GM23338 (cell line): ENCODE measurements at regions not wholly inside any gene's neighbourhood (a gene's known extent, or its start where the extent isn't known, plus 50 kb on each side); places are given as distances from the start of the nearest gene placed in this dataset.

Source experiments
- ATAC-seq: fragments of 200-7000 bp; cut with Tn5 transposase; 3 replicates; pipeline ENCODE4 v1.9.1; 2020
- DNase-seq: peaks from one replicate; pipeline ENCODE4 v3.0.0-alpha.2; 2015; ENCODE audit warnings: low spot score
- H2AFZ ChIP-seq: fragments of 200-600 bp; sonication (generic); 2 replicates; pipeline ENCODE4 v1.8.0; 2016; ENCODE audit warnings: antibody characterized with exemption, mild to moderate bottlenecking, moderate library complexity
- H3F3A ChIP-seq: fragments of 200-600 bp; sonication (generic); replicated peaks from 2 replicates; pipeline ENCODE4 v1.8.0; 2017; ENCODE audit warnings: antibody characterized with exemption, mixed run types, low read depth
- H3K27ac ChIP-seq: fragments of 200-600 bp; sonication (generic); 2 replicates; pipeline ENCODE4 v1.6.1; 2016; ENCODE audit warnings: low read depth
- H3K27me3 ChIP-seq: fragments of 200-600 bp; sonication (generic); 2 replicates; pipeline ENCODE4 v1.8.0; 2016; ENCODE audit warnings: mild to moderate bottlenecking, mixed run types, moderate library complexity; ENCODE audit not compliant: insufficient read depth
- H3K36me3 ChIP-seq: fragments of 200-600 bp; sonication (generic); 2 replicates; pipeline ENCODE4 v1.8.0; 2016; ENCODE audit warnings: mild to moderate bottlenecking; ENCODE audit not compliant: insufficient read depth
- H3K4me1 ChIP-seq: fragments of 200-600 bp; sonication (generic); 2 replicates; pipeline ENCODE4 v1.8.0; 2016; ENCODE audit warnings: mild to moderate bottlenecking, moderate library complexity; ENCODE audit not compliant: insufficient read depth
- H3K4me2 ChIP-seq: fragments of 200-600 bp; sonication (generic); 2 replicates; pipeline ENCODE4 v1.7.1; 2017; ENCODE audit warnings: mixed run types
- H3K4me3 ChIP-seq: fragments of 200-600 bp; sonication (generic); 2 replicates; pipeline ENCODE4 v1.6.1; 2016; ENCODE audit warnings: mixed run types
- H3K79me2 ChIP-seq: fragments of 200-600 bp; sonication (generic); replicated peaks from 2 replicates; pipeline ENCODE4 v1.8.0; 2017; ENCODE audit warnings: mild to moderate bottlenecking; ENCODE audit not compliant: insufficient read depth
- H3K9me2 ChIP-seq: fragments of 200-600 bp; sonication (generic); 2 replicates; pipeline ENCODE4 v1.8.0; 2017; ENCODE audit not compliant: insufficient read depth
- H4K20me1 ChIP-seq: fragments of 200-600 bp; sonication (generic); replicated peaks from 2 replicates; pipeline ENCODE4 v1.8.0; 2017; ENCODE audit warnings: mild to moderate bottlenecking; ENCODE audit not compliant: insufficient read depth
- H3K27ac Mint-ChIP-seq: 2 replicates; pipeline ENCODE4 v1.8.0; 2020; ENCODE audit warnings: inconsistent platforms, mild to moderate bottlenecking, moderate library complexity, mixed read lengths
- H3K27me3 Mint-ChIP-seq: 3 replicates; pipeline ENCODE4 v1.8.0; 2022; ENCODE audit warnings: low read depth, mild to moderate bottlenecking, moderate library complexity, mixed read lengths, inconsistent platforms; ENCODE audit not compliant: insufficient read depth, poor library complexity
- H3K36me3 Mint-ChIP-seq: 3 replicates; pipeline ENCODE4 v1.8.0; 2021; ENCODE audit warnings: low read depth, mild to moderate bottlenecking, inconsistent platforms, moderate library complexity, mixed read lengths
- H3K4me1 Mint-ChIP-seq: 3 replicates; pipeline ENCODE4 v1.8.0; 2020; ENCODE audit warnings: mild to moderate bottlenecking, inconsistent platforms, mixed read lengths
- H3K4me3 Mint-ChIP-seq: 3 replicates; pipeline ENCODE4 v1.8.0; 2021; ENCODE audit warnings: moderate library complexity, mild to moderate bottlenecking, inconsistent platforms, mixed read lengths
- H3K9me3 Mint-ChIP-seq: 3 replicates; pipeline ENCODE4 v1.8.0; 2020; ENCODE audit warnings: moderate library complexity, mild to moderate bottlenecking, inconsistent platforms, mixed read lengths
- CREB1 ChIP-seq: fragments of 250-450 bp; sonication (Bioruptor Pico); IDR thresholded peaks from 2 replicates; pipeline ENCODE4 v1.5.0; 2020; ENCODE audit warnings: low read depth, mild to moderate bottlenecking, moderate library complexity
- ETS1 ChIP-seq: IDR thresholded peaks from 2 replicates; pipeline ENCODE4 v1.6.1; 2016; ENCODE audit warnings: antibody characterized with exemption
- EZH2 ChIP-seq: fragments of 200-600 bp; sonication (generic); IDR thresholded peaks from one replicate; pipeline ENCODE4 v1.8.0; 2017; ENCODE audit warnings: antibody characterized with exemption, mild to moderate bottlenecking, low read depth; ENCODE audit not compliant: unreplicated experiment
- JUNB ChIP-seq: IDR thresholded peaks from one replicate; pipeline ENCODE4 v1.6.1; 2016; ENCODE audit warnings: antibody characterized with exemption; ENCODE audit not compliant: unreplicated experiment
- NANOG ChIP-seq: IDR thresholded peaks from 2 replicates; pipeline ENCODE4 v1.6.1; 2016; ENCODE audit warnings: antibody characterized with exemption, borderline replicate concordance
- POLR2AphosphoS5 ChIP-seq: IDR thresholded peaks from 2 replicates; pipeline ENCODE4 v1.6.1; 2016; ENCODE audit warnings: antibody characterized with exemption, low read depth
- REST ChIP-seq: IDR thresholded peaks from one replicate; pipeline ENCODE4 v1.6.1; 2018; ENCODE audit warnings: antibody characterized with exemption; ENCODE audit not compliant: unreplicated experiment
- ZNF331 ChIP-seq: fragments of 250-450 bp; sonication (Bioruptor Pico); IDR thresholded peaks from 2 replicates; pipeline ENCODE4 v1.5.0; 2020; ENCODE audit warnings: low read depth, mild to moderate bottlenecking, moderate library complexity
- TF ChIP-seq, protein P1 (sequence below): fragments of 250-450 bp; sonication (Bioruptor Pico); IDR thresholded peaks from 2 replicates; pipeline ENCODE4 v1.5.0; 2020; ENCODE audit warnings: mild to moderate bottlenecking, moderate library complexity
- TF ChIP-seq, protein P2 (sequence below), 2 experiments: fragments of 200-600 bp in 1 of 2; sonication (generic) in 1 of 2; conservative IDR thresholded peaks; 2 replicates each; pipeline versions ENCODE4 v1.5.1 to v1.6.1; 2016 to 2017; ENCODE audit warnings: antibody characterized with exemption in 2 of 2, low read depth in 2 of 2, mild to moderate bottlenecking in 2 of 2, moderate library complexity in 1 of 2

GRCh38 chr2:126966601-126967000 lies 67.9 kb downstream of the TEX51 start:
- H3K4me1 ChIP-seq = peaks cover 12% of the 10 kb centered on the region
- no peaks in the 10 kb centered on the region for H3K79me2 ChIP-seq
- Mint-ChIP-seq H3K36me3 (no peaks in the 10 kb centered on the region), H3K4me1 (peaks cover 6% of the 10 kb centered on the region), H3K4me3 (no peak overlapping the region), H3K9me3 (peaks cover 3% of the 10 kb centered on the region; the same call in 1 of the 3 replicates), H3K27ac (no peak overlapping the region), H3K27me3 (no peaks in the 10 kb centered on the region)
- no peak overlapping the region for H3K4me3 ChIP-seq
- no peaks in the 10 kb centered on the region for H4K20me1 ChIP-seq
- no peaks in the 10 kb centered on the region for H3K36me3 ChIP-seq
- H3K9me2 ChIP-seq = peaks cover 10% of the 10 kb centered on the region; the same call in 1 of the 2 replicates
- TF ChIP-seq, protein P1, sequence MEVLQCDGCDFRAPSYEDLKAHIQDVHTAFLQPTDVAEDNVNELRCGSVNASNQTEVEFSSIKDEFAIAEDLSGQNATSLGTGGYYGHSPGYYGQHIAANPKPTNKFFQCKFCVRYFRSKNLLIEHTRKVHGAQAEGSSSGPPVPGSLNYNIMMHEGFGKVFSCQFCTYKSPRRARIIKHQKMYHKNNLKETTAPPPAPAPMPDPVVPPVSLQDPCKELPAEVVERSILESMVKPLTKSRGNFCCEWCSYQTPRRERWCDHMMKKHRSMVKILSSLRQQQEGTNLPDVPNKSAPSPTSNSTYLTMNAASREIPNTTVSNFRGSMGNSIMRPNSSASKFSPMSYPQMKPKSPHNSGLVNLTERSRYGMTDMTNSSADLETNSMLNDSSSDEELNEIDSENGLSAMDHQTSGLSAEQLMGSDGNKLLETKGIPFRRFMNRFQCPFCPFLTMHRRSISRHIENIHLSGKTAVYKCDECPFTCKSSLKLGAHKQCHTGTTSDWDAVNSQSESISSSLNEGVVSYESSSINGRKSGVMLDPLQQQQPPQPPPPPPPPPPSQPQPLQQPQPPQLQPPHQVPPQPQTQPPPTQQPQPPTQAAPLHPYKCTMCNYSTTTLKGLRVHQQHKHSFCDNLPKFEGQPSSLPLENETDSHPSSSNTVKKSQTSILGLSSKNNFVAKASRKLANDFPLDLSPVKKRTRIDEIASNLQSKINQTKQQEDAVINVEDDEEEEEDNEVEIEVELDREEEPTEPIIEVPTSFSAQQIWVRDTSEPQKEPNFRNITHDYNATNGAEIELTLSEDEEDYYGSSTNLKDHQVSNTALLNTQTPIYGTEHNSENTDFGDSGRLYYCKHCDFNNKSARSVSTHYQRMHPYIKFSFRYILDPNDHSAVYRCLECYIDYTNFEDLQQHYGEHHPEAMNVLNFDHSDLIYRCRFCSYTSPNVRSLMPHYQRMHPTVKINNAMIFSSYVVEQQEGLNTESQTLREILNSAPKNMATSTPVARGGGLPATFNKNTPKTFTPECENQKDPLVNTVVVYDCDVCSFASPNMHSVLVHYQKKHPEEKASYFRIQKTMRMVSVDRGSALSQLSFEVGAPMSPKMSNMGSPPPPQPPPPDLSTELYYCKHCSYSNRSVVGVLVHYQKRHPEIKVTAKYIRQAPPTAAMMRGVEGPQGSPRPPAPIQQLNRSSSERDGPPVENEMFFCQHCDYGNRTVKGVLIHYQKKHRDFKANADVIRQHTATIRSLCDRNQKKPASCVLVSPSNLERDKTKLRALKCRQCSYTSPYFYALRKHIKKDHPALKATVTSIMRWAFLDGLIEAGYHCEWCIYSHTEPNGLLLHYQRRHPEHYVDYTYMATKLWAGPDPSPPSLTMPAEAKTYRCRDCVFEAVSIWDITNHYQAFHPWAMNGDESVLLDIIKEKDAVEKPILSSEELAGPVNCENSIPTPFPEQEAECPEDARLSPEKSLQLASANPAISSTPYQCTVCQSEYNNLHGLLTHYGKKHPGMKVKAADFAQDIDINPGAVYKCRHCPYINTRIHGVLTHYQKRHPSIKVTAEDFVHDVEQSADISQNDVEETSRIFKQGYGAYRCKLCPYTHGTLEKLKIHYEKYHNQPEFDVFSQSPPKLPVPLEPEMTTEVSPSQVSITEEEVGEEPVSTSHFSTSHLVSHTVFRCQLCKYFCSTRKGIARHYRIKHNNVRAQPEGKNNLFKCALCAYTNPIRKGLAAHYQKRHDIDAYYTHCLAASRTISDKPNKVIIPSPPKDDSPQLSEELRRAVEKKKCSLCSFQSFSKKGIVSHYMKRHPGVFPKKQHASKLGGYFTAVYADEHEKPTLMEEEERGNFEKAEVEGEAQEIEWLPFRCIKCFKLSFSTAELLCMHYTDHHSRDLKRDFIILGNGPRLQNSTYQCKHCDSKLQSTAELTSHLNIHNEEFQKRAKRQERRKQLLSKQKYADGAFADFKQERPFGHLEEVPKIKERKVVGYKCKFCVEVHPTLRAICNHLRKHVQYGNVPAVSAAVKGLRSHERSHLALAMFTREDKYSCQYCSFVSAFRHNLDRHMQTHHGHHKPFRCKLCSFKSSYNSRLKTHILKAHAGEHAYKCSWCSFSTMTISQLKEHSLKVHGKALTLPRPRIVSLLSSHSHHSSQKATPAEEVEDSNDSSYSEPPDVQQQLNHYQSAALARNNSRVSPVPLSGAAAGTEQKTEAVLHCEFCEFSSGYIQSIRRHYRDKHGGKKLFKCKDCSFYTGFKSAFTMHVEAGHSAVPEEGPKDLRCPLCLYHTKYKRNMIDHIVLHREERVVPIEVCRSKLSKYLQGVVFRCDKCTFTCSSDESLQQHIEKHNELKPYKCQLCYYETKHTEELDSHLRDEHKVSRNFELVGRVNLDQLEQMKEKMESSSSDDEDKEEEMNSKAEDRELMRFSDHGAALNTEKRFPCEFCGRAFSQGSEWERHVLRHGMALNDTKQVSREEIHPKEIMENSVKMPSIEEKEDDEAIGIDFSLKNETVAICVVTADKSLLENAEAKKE (CRISPR knock-in tag) = no peak
- TF ChIP-seq NANOG (no peak), ETS1 (no peak), JUNB (no peak), EZH2 (no peak), REST (no peak), POLR2AphosphoS5 (no peak), ZNF331 (CRISPR knock-in tag) (no peak), CREB1 (no peak)
- TF ChIP-seq, protein P2, sequence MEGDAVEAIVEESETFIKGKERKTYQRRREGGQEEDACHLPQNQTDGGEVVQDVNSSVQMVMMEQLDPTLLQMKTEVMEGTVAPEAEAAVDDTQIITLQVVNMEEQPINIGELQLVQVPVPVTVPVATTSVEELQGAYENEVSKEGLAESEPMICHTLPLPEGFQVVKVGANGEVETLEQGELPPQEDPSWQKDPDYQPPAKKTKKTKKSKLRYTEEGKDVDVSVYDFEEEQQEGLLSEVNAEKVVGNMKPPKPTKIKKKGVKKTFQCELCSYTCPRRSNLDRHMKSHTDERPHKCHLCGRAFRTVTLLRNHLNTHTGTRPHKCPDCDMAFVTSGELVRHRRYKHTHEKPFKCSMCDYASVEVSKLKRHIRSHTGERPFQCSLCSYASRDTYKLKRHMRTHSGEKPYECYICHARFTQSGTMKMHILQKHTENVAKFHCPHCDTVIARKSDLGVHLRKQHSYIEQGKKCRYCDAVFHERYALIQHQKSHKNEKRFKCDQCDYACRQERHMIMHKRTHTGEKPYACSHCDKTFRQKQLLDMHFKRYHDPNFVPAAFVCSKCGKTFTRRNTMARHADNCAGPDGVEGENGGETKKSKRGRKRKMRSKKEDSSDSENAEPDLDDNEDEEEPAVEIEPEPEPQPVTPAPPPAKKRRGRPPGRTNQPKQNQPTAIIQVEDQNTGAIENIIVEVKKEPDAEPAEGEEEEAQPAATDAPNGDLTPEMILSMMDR (conservative IDR thresholded peaks at IDR 0.05; ENCODE audit: low read depth in 2 of 2) = no peak
- H3K27ac ChIP-seq = no peak overlapping the region
- ATAC-seq (no peak), DNase-seq (no peak)
- no peak overlapping the region for H2AFZ ChIP-seq
- H3K4me2 ChIP-seq = no peak overlapping the region
- H3K27me3 ChIP-seq = peaks cover 4% of the 10 kb centered on the region; the same call in 1 of the 2 replicates
- no peaks in the 10 kb centered on the region; the same call in 1 of the 2 replicates for H3F3A ChIP-seq
